Heart left ventricle (tissue), 16 donors: ENCODE measurements at regions not wholly inside any gene's neighbourhood (a gene's known extent, or its start where the extent isn't known, plus 50 kb on each side); places are given as distances from the start of the nearest gene placed in this dataset.

Experiments used
- ATAC-seq, 4 donors: fragments of 200-7000 bp; cut with Tn5 transposase; one replicate each; pipeline ENCODE4 v1.9.1; 2020 to 2022; ENCODE audit warnings: moderate library complexity in 4 of 4, mild to moderate bottlenecking in 3 of 4, moderate number of reproducible peaks in 1 of 4
- DNase-seq, 5 donors: peaks; one replicate each; pipeline ENCODE4 v3.0.0-alpha.2; 2020
- H3K27ac ChIP-seq, 12 donors: fragments of 200-600 bp; sonication (generic) in 4 of 12; one replicate each; pipeline versions ENCODE4 v1.5.0 to v1.8.0; 2016 to 2022; ENCODE audit warnings: mild to moderate bottlenecking in 2 of 12
- H3K27me3 ChIP-seq, 9 donors: fragments of 200-600 bp; sonication (generic) in 2 of 9; one replicate each; pipeline versions ENCODE4 v1.5.1 to v1.8.0; 2016 to 2022; ENCODE audit warnings: mild to moderate bottlenecking in 3 of 9
- H3K36me3 ChIP-seq, 9 donors: fragments of 200-600 bp; sonication (generic) in 2 of 9; one replicate each; pipeline versions ENCODE4 v1.5.0 to v1.8.0; 2018 to 2022; ENCODE audit warnings: mild to moderate bottlenecking in 2 of 9
- H3K4me1 ChIP-seq, 12 donors: fragments of 200-600 bp; sonication (generic) in 4 of 12; one replicate each; pipeline versions ENCODE4 v1.5.0 to v1.8.0; 2016 to 2022; ENCODE audit warnings: mild to moderate bottlenecking in 3 of 12
- H3K4me3 ChIP-seq, 12 donors: fragments of 200-600 bp; sonication (generic) in 4 of 12; one replicate each; pipeline versions ENCODE4 v1.5.0 to v1.8.0; 2017 to 2022; ENCODE audit warnings: mild to moderate bottlenecking in 9 of 12, moderate library complexity in 4 of 12
- H3K9me3 ChIP-seq, 12 donors: fragments of 200-600 bp; sonication (generic) in 4 of 12; one replicate each; pipeline versions ENCODE4 v1.5.0 to v1.8.0; 2016 to 2022; ENCODE audit warnings: mild to moderate bottlenecking in 1 of 12
- POLR2A ChIP-seq, 2 donors: fragments of 450-650 bp; IDR thresholded peaks; one replicate each; pipeline ENCODE4 v1.6.1; 2017; ENCODE audit warnings: antibody characterized with exemption in 2 of 2, mild to moderate bottlenecking in 2 of 2, moderate library complexity in 2 of 2
- WGBS, 4 donors: extraction: QIAGEN DNeasy Blood & Tissue Kit in 2 of 4; methylation state at CpG; one replicate each; pipeline versions ENCODE4 v1.1.5 to v1.1.7; 2013 to 2018; 5-methylcytosine and 5-hydroxymethylcytosine counted together
- intact Hi-C, 10 donors: fragments of 100-400 bp; cut with DNase I; formaldehyde crosslinking; loops; one replicate each; pipeline versions ENCODE4 v1.11.1 to v1.14.2; 2022
- TF ChIP-seq, protein P1 (sequence below), 12 donors: fragments of 200-600 bp; sonication (generic) in 4 of 12; IDR thresholded peaks; one replicate each; pipeline versions ENCODE4 v1.5.0 to v1.8.0; 2018 to 2022; ENCODE audit warnings: antibody characterized with exemption in 12 of 12, mild to moderate bottlenecking in 5 of 12
- donor health status: ischemic (EF 13 %, LVEDD 7.1; RV severe dilation, severe dysfunction).
- donor health status: healthy with polysubstance abuse.
- donor health status: DM: no; HTN: yes; CAD: no.
- donor health status: DM: no; HTN: no; CAD: no.
- donor health status: ischemic (EF 25% LVEDD 6.9; RV normal size, moderate dysfunction).
- donor health status: ischemic (EF 25% LVEDD 5.7; RV mildly dilated, moderate dysfunction).
- donor health status: healthy.
- donor health status: DM: yes; HTN: yes; CAD: no.
- donor health status: ischemic (EF 35%, LVEDD 5.7; RV mildly dilated, moderate dysfunction).
- donor health status: nonischemic (EF 11% LVEDD 7.7; RV severe dilation, severe dysfunction).
- donor health status: DM: yes; HTN: yes; CAD: no.
- donor health status: PGD.
- donor health status: ischemic (EF 29% LVEDD 5.4; RV normal size, mild dysfunction).
- donor health status: nonischemic (EF 23%, LVEDD 6.1; RV moderate dilation, normal function).

DNA sequence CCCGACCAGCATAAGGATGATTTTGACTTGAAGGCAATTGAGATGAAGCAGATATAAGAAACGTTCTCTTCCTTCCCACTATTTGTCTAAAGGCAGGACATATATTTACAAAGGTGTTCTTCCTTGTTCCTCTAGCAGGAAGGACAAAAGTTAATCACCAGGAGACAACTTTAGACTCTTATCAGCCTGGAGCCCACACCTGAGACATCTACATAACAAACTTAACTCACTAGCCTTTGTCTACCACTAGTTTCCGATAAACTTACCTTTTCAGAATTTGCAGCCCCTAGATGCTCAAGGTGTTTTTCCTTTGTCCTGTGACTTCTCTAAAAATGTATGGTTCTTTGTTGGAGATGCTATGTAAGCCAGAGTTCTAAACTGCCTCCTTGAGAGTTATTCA is 1047.8 kb upstream of the NXPH2 start:
- no peaks in the 10 kb centered on the region for H3K9me3 ChIP-seq
- intact Hi-C loops: no loop called here
- ATAC-seq (no peak), DNase-seq (no peak)
- no peaks in the 10 kb centered on the region for H3K27me3 ChIP-seq
- no peaks in the 10 kb centered on the region for H3K36me3 ChIP-seq
- no peaks in the 10 kb centered on the region for H3K4me1 ChIP-seq
- 29 to 66% (median 52%) methylated on average over 3 of the region's 3 CpGs for WGBS, 4 donors
- H3K4me3 ChIP-seq: no peak overlapping the region
- TF ChIP-seq, protein P1, sequence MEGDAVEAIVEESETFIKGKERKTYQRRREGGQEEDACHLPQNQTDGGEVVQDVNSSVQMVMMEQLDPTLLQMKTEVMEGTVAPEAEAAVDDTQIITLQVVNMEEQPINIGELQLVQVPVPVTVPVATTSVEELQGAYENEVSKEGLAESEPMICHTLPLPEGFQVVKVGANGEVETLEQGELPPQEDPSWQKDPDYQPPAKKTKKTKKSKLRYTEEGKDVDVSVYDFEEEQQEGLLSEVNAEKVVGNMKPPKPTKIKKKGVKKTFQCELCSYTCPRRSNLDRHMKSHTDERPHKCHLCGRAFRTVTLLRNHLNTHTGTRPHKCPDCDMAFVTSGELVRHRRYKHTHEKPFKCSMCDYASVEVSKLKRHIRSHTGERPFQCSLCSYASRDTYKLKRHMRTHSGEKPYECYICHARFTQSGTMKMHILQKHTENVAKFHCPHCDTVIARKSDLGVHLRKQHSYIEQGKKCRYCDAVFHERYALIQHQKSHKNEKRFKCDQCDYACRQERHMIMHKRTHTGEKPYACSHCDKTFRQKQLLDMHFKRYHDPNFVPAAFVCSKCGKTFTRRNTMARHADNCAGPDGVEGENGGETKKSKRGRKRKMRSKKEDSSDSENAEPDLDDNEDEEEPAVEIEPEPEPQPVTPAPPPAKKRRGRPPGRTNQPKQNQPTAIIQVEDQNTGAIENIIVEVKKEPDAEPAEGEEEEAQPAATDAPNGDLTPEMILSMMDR (IDR thresholded peaks at IDR 0.05): no peak
- no peak for TF ChIP-seq POLR2A (IDR thresholded peaks at IDR 0.05)
- no peak overlapping the region for H3K27ac ChIP-seq

DNA sequence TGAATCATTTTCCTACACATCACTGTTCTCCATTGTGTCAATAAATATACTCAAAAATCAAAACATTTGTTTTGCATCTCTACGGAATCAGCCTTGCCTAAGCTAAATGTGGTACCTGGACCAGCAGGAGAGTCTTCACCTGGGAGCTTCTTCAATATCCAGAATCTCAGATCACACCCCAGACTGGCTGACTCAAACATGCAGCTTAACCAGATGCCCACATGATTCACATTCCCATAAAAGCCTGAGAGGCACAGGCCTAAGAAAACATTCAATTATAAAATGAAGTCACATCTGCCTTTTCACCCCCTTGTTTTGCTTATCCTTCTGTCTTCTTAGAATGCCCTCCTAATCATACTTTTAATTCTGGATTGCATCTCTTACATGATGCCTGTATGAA is 1045.5 kb upstream of the NXPH2 start:
- Histone ChIP-seq H3K27me3 (no peaks in the 10 kb centered on the region), H3K4me3 (no peak overlapping the region), H3K27ac (no peak overlapping the region), H3K9me3 (peaks cover 0 to 5% (median 0%) of the 10 kb centered on the region in 12 donors), H3K4me1 (no peaks in the 10 kb centered on the region), H3K36me3 (no peaks in the 10 kb centered on the region)
- no peak for TF ChIP-seq POLR2A (IDR thresholded peaks at IDR 0.05)
- TF ChIP-seq, protein P1 (IDR thresholded peaks at IDR 0.05): no peak
- 61 to 76% (median 74%) methylated on average over 1 of the region's 1 CpG for WGBS, 4 donors
- no peak for DNase-seq
- intact Hi-C loops: no loop called here
- ATAC-seq: no peak

DNA sequence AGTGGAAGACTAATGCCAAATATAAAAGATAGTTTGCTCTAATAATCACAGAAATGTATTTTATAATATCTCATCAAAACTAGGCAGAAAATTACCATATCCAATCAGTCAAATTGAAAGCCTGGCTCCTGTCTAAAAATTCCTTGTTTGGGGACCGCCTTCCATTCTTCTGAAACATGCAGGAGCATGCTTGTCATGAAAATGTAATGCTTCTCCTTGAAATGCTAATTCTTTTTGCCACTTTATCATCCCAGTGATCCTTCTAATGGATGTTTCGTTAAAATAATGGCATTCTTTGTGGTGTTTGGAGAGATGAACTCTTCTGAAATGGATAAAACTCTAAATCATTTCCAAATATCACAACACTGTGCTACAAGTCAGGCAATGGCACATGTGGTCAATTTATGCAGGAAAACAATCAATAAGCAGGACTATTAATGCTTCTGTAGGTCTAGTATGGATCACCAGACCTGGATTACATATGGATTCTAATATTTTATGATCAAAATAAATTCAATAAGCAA is 1039.1 kb upstream of the NXPH2 start:
- TF ChIP-seq, protein P1 (IDR thresholded peaks at IDR 0.05): no peak
- no peak for TF ChIP-seq POLR2A (IDR thresholded peaks at IDR 0.05)
- ATAC-seq (no peak), DNase-seq (no peak)
- H3K36me3 ChIP-seq: no peaks in the 10 kb centered on the region
- H3K9me3 ChIP-seq: peaks cover 0 to 5% (median 0%) of the 10 kb centered on the region in 12 donors
- H3K27me3 ChIP-seq: no peaks in the 10 kb centered on the region
- WGBS, 4 donors: 31 to 60% (median 38%) methylated on average over 2 of the region's 2 CpGs
- H3K4me3 ChIP-seq: no peak overlapping the region
- no peak overlapping the region for H3K27ac ChIP-seq
- no peaks in the 10 kb centered on the region for H3K4me1 ChIP-seq
- intact Hi-C loops: no loop called here

- no peaks in the 10 kb centered on the region for H3K27me3 ChIP-seq
- ATAC-seq (no peak), DNase-seq (no peak)
- WGBS, 4 donors: 70 to 90% (median 76%) methylated on average over 2 of the region's 2 CpGs
- H3K36me3 ChIP-seq: no peaks in the 10 kb centered on the region
- intact Hi-C loops: no loop called here
- H3K4me3 ChIP-seq: no peak overlapping the region
- no peak for TF ChIP-seq POLR2A (IDR thresholded peaks at IDR 0.05)
- H3K27ac ChIP-seq: no peak overlapping the region
- no peaks in the 10 kb centered on the region for H3K9me3 ChIP-seq
- H3K4me1 ChIP-seq: no peaks in the 10 kb centered on the region
These were observed 1034.3 kb upstream of the NXPH2 start for GRCh38 chr2:139814458-139814857.

- no peaks in the 10 kb centered on the region for H3K36me3 ChIP-seq
- H3K4me3 ChIP-seq: no peak overlapping the region
- WGBS, 4 donors: 69 to 82% (median 78%) methylated on average over 2 of the region's 2 CpGs
- H3K4me1 ChIP-seq: no peaks in the 10 kb centered on the region
- H3K9me3 ChIP-seq: no peaks in the 10 kb centered on the region
- H3K27me3 ChIP-seq: no peaks in the 10 kb centered on the region
- ATAC-seq (no peak), DNase-seq (no peak)
- no peak for TF ChIP-seq POLR2A (IDR thresholded peaks at IDR 0.05)
- TF ChIP-seq, protein P1 (IDR thresholded peaks at IDR 0.05): no peak
- no peak overlapping the region for H3K27ac ChIP-seq
- intact Hi-C loops: no loop called here
These were observed 1033.2 kb upstream of the NXPH2 start for GRCh38 chr2:139813340-139813739.
